Smooth muscle cell (in vitro differentiated cells): ENCODE measurements at regions not wholly inside any gene's neighbourhood (a gene's known extent, or its start where the extent isn't known, plus 50 kb on each side); places are given as distances from the start of the nearest gene placed in this dataset.

Experiments used
- DNase-seq: peaks from one replicate; lab custom pipeline; 2025; ENCODE audit not compliant: unreplicated experiment; lab: John Stamatoyannopoulos, UW
- H2AFZ ChIP-seq: fragments of 200-600 bp; sonication (generic); 2 replicates; pipeline ENCODE4 v1.6.0; 2016; ENCODE audit warnings: antibody characterized with exemption, low read depth, mild to moderate bottlenecking
- H3F3A ChIP-seq: fragments of 200-600 bp; sonication (generic); 2 replicates; pipeline ENCODE4 v1.6.0; 2017; ENCODE audit warnings: antibody characterized with exemption, low read depth
- H3K27ac ChIP-seq: fragments of 200-600 bp; sonication (generic); 2 replicates; pipeline ENCODE4 v1.5.1; 2016; ENCODE audit warnings: low read depth, mild to moderate bottlenecking
- H3K27me3 ChIP-seq: fragments of 200-600 bp; sonication (generic); 2 replicates; pipeline ENCODE4 v1.6.1; 2016; ENCODE audit warnings: low read depth, mild to moderate bottlenecking
- H3K36me3 ChIP-seq: fragments of 200-600 bp; sonication (generic); 2 replicates; pipeline ENCODE4 v1.5.1; 2016; ENCODE audit warnings: low read depth
- H3K4me1 ChIP-seq: fragments of 200-600 bp; sonication (generic); 2 replicates; pipeline ENCODE4 v1.5.1; 2016; ENCODE audit warnings: low read depth
- H3K4me2 ChIP-seq: fragments of 200-600 bp; sonication (generic); 2 replicates; pipeline ENCODE4 v1.6.0; 2016; ENCODE audit warnings: mild to moderate bottlenecking
- H3K4me3 ChIP-seq: fragments of 200-600 bp; sonication (generic); 2 replicates; pipeline ENCODE4 v1.5.1; 2016; ENCODE audit warnings: mild to moderate bottlenecking
- H3K79me2 ChIP-seq: fragments of 200-600 bp; sonication (generic); 2 replicates; pipeline ENCODE4 v1.6.0; 2016; ENCODE audit warnings: low read depth, mild to moderate bottlenecking
- H3K9ac ChIP-seq: fragments of 200-600 bp; sonication (generic); 2 replicates; pipeline ENCODE4 v1.6.0; 2016; ENCODE audit warnings: low read depth
- H3K9me3 ChIP-seq: fragments of 200-600 bp; sonication (generic); replicated peaks from 2 replicates; pipeline ENCODE4 v1.5.1; 2016; ENCODE audit warnings: low read depth
- H4K20me1 ChIP-seq: fragments of 200-600 bp; sonication (generic); 2 replicates; pipeline ENCODE4 v1.6.0; 2016; ENCODE audit warnings: low read depth
- WGBS: methylation state at CpG from one replicate; pipeline ENCODE4 v1.1.7; 2016; ENCODE audit warnings: low lambda C conversion rate; 5-methylcytosine and 5-hydroxymethylcytosine counted together
- TF ChIP-seq, protein P1 (sequence below): fragments of 200-600 bp; sonication (generic); IDR thresholded peaks from 2 replicates; pipeline ENCODE4 v1.5.1; 2017; ENCODE audit warnings: borderline replicate concordance, mild to moderate bottlenecking, antibody characterized with exemption; ENCODE audit not compliant: insufficient read depth, poor library complexity, severe bottlenecking

DNA sequence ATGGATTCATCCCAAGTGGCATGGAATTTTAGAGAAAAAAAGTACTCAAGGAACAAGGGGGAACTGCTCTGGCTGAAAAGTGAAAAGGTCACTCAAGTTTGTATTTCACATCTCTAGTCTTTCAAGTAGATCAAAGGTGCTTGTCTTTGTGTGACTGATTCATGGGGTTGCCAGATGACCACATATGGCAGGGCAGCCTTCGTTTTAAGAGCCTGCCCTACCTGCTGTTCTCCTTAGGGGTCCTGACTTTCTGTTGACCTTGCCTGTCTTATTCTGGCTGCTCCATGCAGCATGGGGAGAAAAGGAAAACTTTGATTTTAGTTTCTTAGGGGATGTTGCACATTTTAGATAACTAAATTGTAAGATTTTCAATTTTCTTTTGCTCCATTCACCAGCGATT lies 877.7 kb downstream of the TLE1 start:
- WGBS: 60% methylated on average over 2 of the region's 2 CpGs

DNA sequence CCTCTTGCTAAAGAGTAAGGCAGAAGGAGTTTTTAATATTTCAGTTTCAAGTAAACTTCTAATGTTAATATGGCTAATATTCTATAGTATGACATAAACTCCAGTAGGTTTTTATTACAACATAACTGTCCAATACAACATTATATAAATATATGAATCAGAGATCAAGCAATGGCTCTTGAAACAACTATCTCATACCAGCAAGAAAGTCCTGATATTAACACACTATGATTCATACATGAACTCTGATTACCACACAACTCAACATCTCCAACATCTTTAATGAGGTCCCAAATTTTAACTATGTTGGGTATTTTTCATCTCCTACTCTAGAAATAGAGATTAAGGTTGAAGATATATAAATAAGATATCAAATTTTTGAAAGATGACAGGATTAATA lies 878.3 kb downstream of the TLE1 start:
- Histone ChIP-seq H3K4me2 (no peak overlapping the region), H3K4me3 (no peak overlapping the region), H3K4me1 (no peaks in the 10 kb centered on the region), H2AFZ (no peak overlapping the region), H3K9me3 (no peaks in the 10 kb centered on the region), H3K79me2 (no peaks in the 10 kb centered on the region), H3K9ac (no peak overlapping the region), H4K20me1 (no peaks in the 10 kb centered on the region), H3K27me3 (no peaks in the 10 kb centered on the region), H3F3A (no peaks in the 10 kb centered on the region), H3K27ac (no peak overlapping the region), H3K36me3 (no peaks in the 10 kb centered on the region)
- TF ChIP-seq, protein P1, sequence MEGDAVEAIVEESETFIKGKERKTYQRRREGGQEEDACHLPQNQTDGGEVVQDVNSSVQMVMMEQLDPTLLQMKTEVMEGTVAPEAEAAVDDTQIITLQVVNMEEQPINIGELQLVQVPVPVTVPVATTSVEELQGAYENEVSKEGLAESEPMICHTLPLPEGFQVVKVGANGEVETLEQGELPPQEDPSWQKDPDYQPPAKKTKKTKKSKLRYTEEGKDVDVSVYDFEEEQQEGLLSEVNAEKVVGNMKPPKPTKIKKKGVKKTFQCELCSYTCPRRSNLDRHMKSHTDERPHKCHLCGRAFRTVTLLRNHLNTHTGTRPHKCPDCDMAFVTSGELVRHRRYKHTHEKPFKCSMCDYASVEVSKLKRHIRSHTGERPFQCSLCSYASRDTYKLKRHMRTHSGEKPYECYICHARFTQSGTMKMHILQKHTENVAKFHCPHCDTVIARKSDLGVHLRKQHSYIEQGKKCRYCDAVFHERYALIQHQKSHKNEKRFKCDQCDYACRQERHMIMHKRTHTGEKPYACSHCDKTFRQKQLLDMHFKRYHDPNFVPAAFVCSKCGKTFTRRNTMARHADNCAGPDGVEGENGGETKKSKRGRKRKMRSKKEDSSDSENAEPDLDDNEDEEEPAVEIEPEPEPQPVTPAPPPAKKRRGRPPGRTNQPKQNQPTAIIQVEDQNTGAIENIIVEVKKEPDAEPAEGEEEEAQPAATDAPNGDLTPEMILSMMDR: no peak
- no peak for DNase-seq

More for the DNA sequence above, 877.7 kb downstream of the TLE1 start:
- no peaks in the 10 kb centered on the region for H3F3A ChIP-seq
- H3K9ac ChIP-seq: no peak overlapping the region
- H3K27ac ChIP-seq: no peak overlapping the region
- no peaks in the 10 kb centered on the region for H3K36me3 ChIP-seq
- TF ChIP-seq, protein P1: no peak
- no peak overlapping the region for H3K4me3 ChIP-seq
- no peak overlapping the region for H2AFZ ChIP-seq
- H3K79me2 ChIP-seq: no peaks in the 10 kb centered on the region
- no peaks in the 10 kb centered on the region for H3K27me3 ChIP-seq
- no peak overlapping the region for H3K4me2 ChIP-seq
- H3K4me1 ChIP-seq: no peaks in the 10 kb centered on the region
- no peaks in the 10 kb centered on the region for H3K9me3 ChIP-seq
- no peak for DNase-seq
- H4K20me1 ChIP-seq: no peaks in the 10 kb centered on the region

DNA sequence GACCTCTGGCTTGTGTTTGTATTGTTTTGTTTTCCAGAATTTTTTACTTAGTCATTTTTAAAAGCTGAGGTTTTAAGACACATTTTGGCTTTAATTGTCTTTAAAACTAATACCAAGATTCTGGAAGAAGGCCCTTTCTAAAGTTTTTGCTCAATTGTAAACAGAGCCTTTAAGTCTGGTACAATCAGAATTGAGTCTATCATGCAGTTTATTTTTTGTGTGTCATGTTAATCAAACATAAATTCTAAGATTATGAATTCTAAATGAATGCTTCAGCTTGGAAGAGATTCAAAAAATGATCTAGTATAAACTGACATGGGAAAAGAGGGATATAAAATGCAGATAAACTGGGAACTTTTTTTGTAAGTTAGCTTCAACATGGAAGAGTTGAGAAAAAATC lies 882.7 kb downstream of the TLE1 start:
- TF ChIP-seq, protein P1: no peak
- Histone ChIP-seq H3K9ac (no peak overlapping the region), H3K27ac (no peak overlapping the region), H3K4me1 (no peaks in the 10 kb centered on the region), H3K36me3 (no peaks in the 10 kb centered on the region), H3K4me3 (no peak overlapping the region), H3F3A (no peaks in the 10 kb centered on the region), H3K4me2 (no peak overlapping the region), H2AFZ (peak overlapping the region; percentile 42), H3K79me2 (no peaks in the 10 kb centered on the region), H4K20me1 (no peaks in the 10 kb centered on the region), H3K27me3 (no peaks in the 10 kb centered on the region), H3K9me3 (no peaks in the 10 kb centered on the region)
- DNase-seq: no peak

DNA sequence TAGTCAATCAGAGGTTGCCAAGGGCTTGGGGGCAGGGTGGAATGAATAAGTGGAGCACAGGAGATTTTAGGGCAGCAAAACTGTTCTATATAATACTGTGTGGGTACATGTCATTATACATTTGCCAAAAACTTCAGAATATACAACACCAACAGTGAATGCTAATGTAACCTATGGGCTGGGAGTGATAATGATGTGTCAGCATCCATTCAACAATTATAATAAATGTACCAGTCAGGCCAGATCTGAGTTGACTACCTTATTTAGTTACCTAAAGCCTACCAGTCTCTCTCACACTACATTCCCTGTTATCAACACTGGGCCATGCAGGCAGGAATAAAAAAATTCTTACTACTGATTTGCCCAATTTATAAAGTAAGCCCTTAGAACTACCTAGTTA lies 884.5 kb downstream of the TLE1 start:
- no peak overlapping the region for H3K9ac ChIP-seq
- no peaks in the 10 kb centered on the region for H3K36me3 ChIP-seq
- no peaks in the 10 kb centered on the region for H4K20me1 ChIP-seq
- H3K4me3 ChIP-seq: no peak overlapping the region
- no peak for DNase-seq
- H3K4me1 ChIP-seq: no peaks in the 10 kb centered on the region
- no peak overlapping the region for H3K4me2 ChIP-seq
- TF ChIP-seq, protein P1: no peak
- H3K9me3 ChIP-seq: peaks cover 5% of the 10 kb centered on the region
- H3K27me3 ChIP-seq: no peaks in the 10 kb centered on the region
- no peaks in the 10 kb centered on the region for H3F3A ChIP-seq
- H2AFZ ChIP-seq: no peak overlapping the region
- no peaks in the 10 kb centered on the region for H3K79me2 ChIP-seq
- H3K27ac ChIP-seq: no peak overlapping the region
